ENCODE measurements at regions not wholly inside any gene's neighbourhood (a gene's known extent, or its start where the extent isn't known, plus 50 kb on each side); places are given as distances from the start of the nearest gene placed in this dataset.

DNA sequence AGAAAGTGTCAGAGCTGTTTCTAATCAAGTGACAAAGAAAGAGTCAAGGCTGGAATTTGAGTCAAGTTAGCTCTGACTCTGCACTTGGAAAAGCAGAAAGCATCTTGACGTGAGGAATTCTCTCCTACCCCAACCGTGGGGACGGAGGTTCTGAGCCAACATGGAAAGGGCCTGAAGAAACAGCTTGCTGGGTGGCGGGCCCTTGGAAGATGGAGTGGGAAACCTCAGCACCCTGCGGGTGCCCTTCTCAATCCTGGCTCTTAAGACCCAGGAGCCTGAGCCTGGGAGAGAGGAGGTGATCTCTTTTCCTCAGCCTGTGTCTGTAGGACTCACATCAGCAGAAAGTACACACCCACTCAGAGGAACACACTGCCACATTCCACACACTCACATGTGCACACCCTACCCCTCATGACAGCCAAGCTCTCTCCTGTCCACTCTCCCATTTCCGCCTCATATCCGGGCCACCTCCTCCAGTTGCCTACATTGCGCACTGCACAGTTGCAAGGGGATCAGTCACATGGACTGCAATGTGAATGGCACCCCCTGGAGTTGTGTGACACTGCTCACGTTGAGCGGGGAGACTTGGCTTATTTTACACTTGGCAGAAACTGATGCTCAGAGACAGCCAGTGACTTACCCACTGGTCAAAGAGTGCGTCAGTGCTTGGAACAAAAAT is 101.5 kb upstream of the SLC6A6 start:
- TF ChIP-seq POLR2A (IDR thresholded peaks at IDR 0.05): no peak
- TF ChIP-seq, protein P1, sequence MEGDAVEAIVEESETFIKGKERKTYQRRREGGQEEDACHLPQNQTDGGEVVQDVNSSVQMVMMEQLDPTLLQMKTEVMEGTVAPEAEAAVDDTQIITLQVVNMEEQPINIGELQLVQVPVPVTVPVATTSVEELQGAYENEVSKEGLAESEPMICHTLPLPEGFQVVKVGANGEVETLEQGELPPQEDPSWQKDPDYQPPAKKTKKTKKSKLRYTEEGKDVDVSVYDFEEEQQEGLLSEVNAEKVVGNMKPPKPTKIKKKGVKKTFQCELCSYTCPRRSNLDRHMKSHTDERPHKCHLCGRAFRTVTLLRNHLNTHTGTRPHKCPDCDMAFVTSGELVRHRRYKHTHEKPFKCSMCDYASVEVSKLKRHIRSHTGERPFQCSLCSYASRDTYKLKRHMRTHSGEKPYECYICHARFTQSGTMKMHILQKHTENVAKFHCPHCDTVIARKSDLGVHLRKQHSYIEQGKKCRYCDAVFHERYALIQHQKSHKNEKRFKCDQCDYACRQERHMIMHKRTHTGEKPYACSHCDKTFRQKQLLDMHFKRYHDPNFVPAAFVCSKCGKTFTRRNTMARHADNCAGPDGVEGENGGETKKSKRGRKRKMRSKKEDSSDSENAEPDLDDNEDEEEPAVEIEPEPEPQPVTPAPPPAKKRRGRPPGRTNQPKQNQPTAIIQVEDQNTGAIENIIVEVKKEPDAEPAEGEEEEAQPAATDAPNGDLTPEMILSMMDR (IDR thresholded peaks at IDR 0.05): no peak
- TF ChIP-seq POLR2AphosphoS5 (IDR thresholded peaks at IDR 0.05): no peak
